ENCODE measurements at regions not wholly inside any gene's neighbourhood (a gene's known extent, or its start where the extent isn't known, plus 50 kb on each side); places are given as distances from the start of the nearest gene placed in this dataset.

- TF ChIP-seq CTCF (conservative IDR thresholded peaks at IDR 0.05; ENCODE audit: low read depth, low read length) (no peak), EZH2 (IDR thresholded peaks at IDR 0.05; ENCODE audit: borderline replicate concordance, low read depth, low read length, poor library complexity, severe bottlenecking) (no peak)
Observed at GRCh38 chr2:34892256-34892655, 1293.2 kb upstream of the FAM98A start.
